Smooth muscle cell (in vitro differentiated cells): ENCODE measurements at regions not wholly inside any gene's neighbourhood (a gene's known extent, or its start where the extent isn't known, plus 50 kb on each side); places are given as distances from the start of the nearest gene placed in this dataset.

ENCODE experiments used
- DNase-seq: peaks from one replicate; lab custom pipeline; 2025; ENCODE audit not compliant: unreplicated experiment; lab: John Stamatoyannopoulos, UW
- H2AFZ ChIP-seq: fragments of 200-600 bp; sonication (generic); 2 replicates; pipeline ENCODE4 v1.6.0; 2016; ENCODE audit warnings: antibody characterized with exemption, low read depth, mild to moderate bottlenecking
- H3F3A ChIP-seq: fragments of 200-600 bp; sonication (generic); 2 replicates; pipeline ENCODE4 v1.6.0; 2017; ENCODE audit warnings: antibody characterized with exemption, low read depth
- H3K27ac ChIP-seq: fragments of 200-600 bp; sonication (generic); 2 replicates; pipeline ENCODE4 v1.5.1; 2016; ENCODE audit warnings: low read depth, mild to moderate bottlenecking
- H3K27me3 ChIP-seq: fragments of 200-600 bp; sonication (generic); 2 replicates; pipeline ENCODE4 v1.6.1; 2016; ENCODE audit warnings: low read depth, mild to moderate bottlenecking
- H3K36me3 ChIP-seq: fragments of 200-600 bp; sonication (generic); 2 replicates; pipeline ENCODE4 v1.5.1; 2016; ENCODE audit warnings: low read depth
- H3K4me1 ChIP-seq: fragments of 200-600 bp; sonication (generic); 2 replicates; pipeline ENCODE4 v1.5.1; 2016; ENCODE audit warnings: low read depth
- H3K4me2 ChIP-seq: fragments of 200-600 bp; sonication (generic); 2 replicates; pipeline ENCODE4 v1.6.0; 2016; ENCODE audit warnings: mild to moderate bottlenecking
- H3K4me3 ChIP-seq: fragments of 200-600 bp; sonication (generic); 2 replicates; pipeline ENCODE4 v1.5.1; 2016; ENCODE audit warnings: mild to moderate bottlenecking
- H3K79me2 ChIP-seq: fragments of 200-600 bp; sonication (generic); 2 replicates; pipeline ENCODE4 v1.6.0; 2016; ENCODE audit warnings: low read depth, mild to moderate bottlenecking
- H3K9ac ChIP-seq: fragments of 200-600 bp; sonication (generic); 2 replicates; pipeline ENCODE4 v1.6.0; 2016; ENCODE audit warnings: low read depth
- H3K9me3 ChIP-seq: fragments of 200-600 bp; sonication (generic); replicated peaks from 2 replicates; pipeline ENCODE4 v1.5.1; 2016; ENCODE audit warnings: low read depth
- H4K20me1 ChIP-seq: fragments of 200-600 bp; sonication (generic); 2 replicates; pipeline ENCODE4 v1.6.0; 2016; ENCODE audit warnings: low read depth
- WGBS: methylation state at CpG from one replicate; pipeline ENCODE4 v1.1.7; 2016; ENCODE audit warnings: low lambda C conversion rate; 5-methylcytosine and 5-hydroxymethylcytosine counted together
- TF ChIP-seq, protein P1 (sequence below): fragments of 200-600 bp; sonication (generic); IDR thresholded peaks from 2 replicates; pipeline ENCODE4 v1.5.1; 2017; ENCODE audit warnings: borderline replicate concordance, mild to moderate bottlenecking, antibody characterized with exemption; ENCODE audit not compliant: insufficient read depth, poor library complexity, severe bottlenecking

DNA sequence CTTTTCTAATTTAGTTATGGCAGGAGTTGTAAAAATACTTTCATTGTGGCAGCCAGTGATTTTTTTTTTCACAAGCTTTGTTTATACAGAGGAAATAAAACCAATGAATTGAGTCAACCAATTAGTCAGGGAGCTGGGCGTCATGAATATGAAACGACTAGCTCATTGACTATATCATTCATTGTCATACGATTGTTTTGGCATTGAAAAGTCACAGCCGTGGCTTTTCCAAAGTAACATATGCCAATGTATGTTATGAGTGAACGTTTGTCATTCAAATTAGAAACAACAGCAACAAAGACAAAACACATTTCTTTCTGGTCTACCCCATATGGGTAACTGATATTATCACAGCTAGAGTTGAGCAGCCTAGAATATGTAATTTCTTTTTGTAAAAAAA is 810.6 kb downstream of the EPHA7 start:
- no peaks in the 10 kb centered on the region for H3K27me3 ChIP-seq

GRCh38 chr6:92593201-92593600 is 826.2 kb downstream of the EPHA7 start:
- Histone ChIP-seq H3K4me2 (no peak overlapping the region), H3K27me3 (no peaks in the 10 kb centered on the region), H3K9me3 (no peaks in the 10 kb centered on the region), H3F3A (no peaks in the 10 kb centered on the region), H3K4me3 (no peak overlapping the region), H4K20me1 (no peaks in the 10 kb centered on the region), H3K36me3 (no peaks in the 10 kb centered on the region), H2AFZ (no peak overlapping the region), H3K27ac (no peak overlapping the region), H3K4me1 (no peaks in the 10 kb centered on the region), H3K79me2 (no peaks in the 10 kb centered on the region), H3K9ac (no peak overlapping the region)
- no peak for DNase-seq
- TF ChIP-seq, protein P1, sequence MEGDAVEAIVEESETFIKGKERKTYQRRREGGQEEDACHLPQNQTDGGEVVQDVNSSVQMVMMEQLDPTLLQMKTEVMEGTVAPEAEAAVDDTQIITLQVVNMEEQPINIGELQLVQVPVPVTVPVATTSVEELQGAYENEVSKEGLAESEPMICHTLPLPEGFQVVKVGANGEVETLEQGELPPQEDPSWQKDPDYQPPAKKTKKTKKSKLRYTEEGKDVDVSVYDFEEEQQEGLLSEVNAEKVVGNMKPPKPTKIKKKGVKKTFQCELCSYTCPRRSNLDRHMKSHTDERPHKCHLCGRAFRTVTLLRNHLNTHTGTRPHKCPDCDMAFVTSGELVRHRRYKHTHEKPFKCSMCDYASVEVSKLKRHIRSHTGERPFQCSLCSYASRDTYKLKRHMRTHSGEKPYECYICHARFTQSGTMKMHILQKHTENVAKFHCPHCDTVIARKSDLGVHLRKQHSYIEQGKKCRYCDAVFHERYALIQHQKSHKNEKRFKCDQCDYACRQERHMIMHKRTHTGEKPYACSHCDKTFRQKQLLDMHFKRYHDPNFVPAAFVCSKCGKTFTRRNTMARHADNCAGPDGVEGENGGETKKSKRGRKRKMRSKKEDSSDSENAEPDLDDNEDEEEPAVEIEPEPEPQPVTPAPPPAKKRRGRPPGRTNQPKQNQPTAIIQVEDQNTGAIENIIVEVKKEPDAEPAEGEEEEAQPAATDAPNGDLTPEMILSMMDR = no peak
- 95% methylated on average over 2 of the region's 2 CpGs for WGBS

More for the DNA sequence above, 810.6 kb downstream of the EPHA7 start:
- TF ChIP-seq, protein P1 = no peak
- H3K9ac ChIP-seq = no peak overlapping the region
- no peaks in the 10 kb centered on the region for H3K4me1 ChIP-seq
- H3K27ac ChIP-seq = no peak overlapping the region
- H3F3A ChIP-seq = no peaks in the 10 kb centered on the region
- no peak for DNase-seq
- H3K9me3 ChIP-seq = no peaks in the 10 kb centered on the region
- no peak overlapping the region for H2AFZ ChIP-seq
- H3K4me2 ChIP-seq = no peak overlapping the region
- no peaks in the 10 kb centered on the region for H4K20me1 ChIP-seq
- 86% methylated on average over 5 of the region's 5 CpGs for WGBS
- no peaks in the 10 kb centered on the region for H3K36me3 ChIP-seq
- no peaks in the 10 kb centered on the region for H3K79me2 ChIP-seq
- no peak overlapping the region for H3K4me3 ChIP-seq

GRCh38 chr6:92589996-92590395 is 829.4 kb downstream of the EPHA7 start:
- Histone ChIP-seq H3K4me3 (no peak overlapping the region), H3K79me2 (no peaks in the 10 kb centered on the region), H2AFZ (no peak overlapping the region), H3K27me3 (no peaks in the 10 kb centered on the region), H4K20me1 (no peaks in the 10 kb centered on the region), H3K27ac (no peak overlapping the region), H3F3A (no peaks in the 10 kb centered on the region), H3K4me1 (no peaks in the 10 kb centered on the region), H3K9ac (no peak overlapping the region), H3K36me3 (no peaks in the 10 kb centered on the region), H3K4me2 (no peak overlapping the region), H3K9me3 (no peaks in the 10 kb centered on the region)
- 57% methylated on average over 1 of the region's 1 CpG for WGBS
- no peak for DNase-seq
- TF ChIP-seq, protein P1 = no peak

- no peak overlapping the region for H3K9ac ChIP-seq
- DNase-seq = no peak
- no peaks in the 10 kb centered on the region for H3K27me3 ChIP-seq
- no peak overlapping the region for H3K4me2 ChIP-seq
- H3K4me3 ChIP-seq = no peak overlapping the region
- H4K20me1 ChIP-seq = no peaks in the 10 kb centered on the region
- 83% methylated on average over 3 of the region's 3 CpGs for WGBS
- H3K27ac ChIP-seq = no peak overlapping the region
- no peaks in the 10 kb centered on the region for H3K79me2 ChIP-seq
- no peak overlapping the region for H2AFZ ChIP-seq
- H3K4me1 ChIP-seq = no peaks in the 10 kb centered on the region
- TF ChIP-seq, protein P1 = no peak
- H3F3A ChIP-seq = no peaks in the 10 kb centered on the region
- no peaks in the 10 kb centered on the region for H3K9me3 ChIP-seq
- H3K36me3 ChIP-seq = no peaks in the 10 kb centered on the region
Measured at GRCh38 chr6:92588148-92588547, 831.2 kb downstream of the EPHA7 start.
